Right lobe of liver (tissue), 4 donors: ENCODE measurements at regions not wholly inside any gene's neighbourhood (a gene's known extent, or its start where the extent isn't known, plus 50 kb on each side); places are given as distances from the start of the nearest gene placed in this dataset.

Source experiments
- CTCF ChIP-seq, 4 donors: fragments of 200-600 bp in 3 of 4; fragments of 450-650 bp in 1 of 4; IDR thresholded peaks; one replicate each; pipeline versions ENCODE4 v1.5.1 to v1.8.0; 2016 to 2022; ENCODE audit warnings: antibody characterized with exemption in 4 of 4, mild to moderate bottlenecking in 2 of 4
- POLR2A ChIP-seq: fragments of 450-650 bp; IDR thresholded peaks from one replicate; pipeline ENCODE4 v1.6.1; 2017; ENCODE audit warnings: antibody characterized with exemption, mild to moderate bottlenecking
- donor health status: DM: no; HTN: no; CAD: no.
- donor health status: DM: no; HTN: no; CAD: no.
- donor health status: DM: no; HTN: yes; CAD: no.

DNA sequence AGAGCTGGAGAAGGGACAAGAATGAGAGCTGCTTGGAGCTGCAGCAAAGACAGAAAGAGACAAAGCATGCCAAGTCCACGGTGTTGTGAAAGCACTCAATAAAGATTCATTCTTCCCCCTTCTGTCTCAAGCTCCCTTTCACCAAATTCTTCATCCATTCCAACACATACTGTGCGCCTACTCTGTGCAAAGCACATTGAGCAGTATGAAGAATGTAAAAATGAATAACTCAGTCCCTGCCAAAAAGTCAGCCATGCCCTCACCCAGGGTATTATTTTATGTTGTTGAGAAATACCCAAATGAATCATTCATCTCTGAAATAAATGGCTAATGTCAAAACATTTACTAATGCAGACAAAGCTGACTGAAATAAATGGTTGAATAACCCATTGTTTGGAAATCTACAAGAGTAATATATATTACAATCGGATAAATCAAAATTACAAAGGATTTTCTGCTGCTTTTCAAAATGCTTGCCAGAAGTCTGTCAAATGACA lies 282.9 kb upstream of the IRX5 start:
- TF ChIP-seq CTCF (IDR thresholded peaks at IDR 0.05) (no peak), POLR2A (no peak)
